ENCODE measurements at regions not wholly inside any gene's neighbourhood (a gene's known extent, or its start where the extent isn't known, plus 50 kb on each side); places are given as distances from the start of the nearest gene placed in this dataset.
"Not testable (repeated sequence)": the region's sequence is repeated elsewhere in the genome, so short reads cannot be mapped to it uniquely, and the experiment has no call there.

GRCh38 chr5:109630093-109630492, 59.6 kb upstream of the MAN2A1 start:
- intact Hi-C loops (cut with DNase I), result no loop called here
- DNase-seq, result no peak

GRCh38 chr5:109628591-109628990, 61.1 kb upstream of the MAN2A1 start:
- intact Hi-C loops (cut with DNase I), result no loop called here
- no peak for DNase-seq

- intact Hi-C loops (cut with DNase I), result not testable (repeated sequence)
These were observed 68.5 kb upstream of the MAN2A1 start for GRCh38 chr5:109621266-109621665.

GRCh38 chr5:109620651-109621050, 69.1 kb upstream of the MAN2A1 start:
- no peak for DNase-seq
- intact Hi-C loops (cut with DNase I), result no loop called here

More at GRCh38 chr5:109621266-109621665, 68.5 kb upstream of the MAN2A1 start:
- not testable (repeated sequence) for DNase-seq

GRCh38 chr5:109619606-109620005, 70.1 kb upstream of the MAN2A1 start:
- intact Hi-C loops (cut with DNase I), result no loop called here
- no peak for DNase-seq

GRCh38 chr5:109619021-109619460, 70.7 kb upstream of the MAN2A1 start:
- intact Hi-C loops (cut with DNase I), result no loop called here

GRCh38 chr5:109614981-109615380, 74.7 kb upstream of the MAN2A1 start:
- DNase-seq, result no peak
- intact Hi-C loops (cut with DNase I), result no loop called here

More at GRCh38 chr5:109619021-109619460, 70.7 kb upstream of the MAN2A1 start:
- no peak for DNase-seq

- DNase-seq, result no peak
- intact Hi-C loops (cut with DNase I), result no loop called here
These were observed 75.4 kb upstream of the MAN2A1 start for GRCh38 chr5:109614301-109614700.

- DNase-seq, result peak; percentile 38 to 95 (median 66)
- intact Hi-C loops (cut with DNase I), result no loop called here
These were observed 77.3 kb upstream of the MAN2A1 start for GRCh38 chr5:109612278-109612905.

- DNase-seq, result no peak
These were observed 78.2 kb upstream of the MAN2A1 start for GRCh38 chr5:109611505-109611904.

GRCh38 chr5:109611061-109611460, 78.7 kb upstream of the MAN2A1 start:
- intact Hi-C loops (cut with DNase I), result no loop called here

More at GRCh38 chr5:109611505-109611904, 78.2 kb upstream of the MAN2A1 start:
- intact Hi-C loops (cut with DNase I), result no loop called here

GRCh38 chr5:109610581-109610980, 79.1 kb upstream of the MAN2A1 start:
- intact Hi-C loops (cut with DNase I), result no loop called here
- no peak for DNase-seq

More at GRCh38 chr5:109611061-109611460, 78.7 kb upstream of the MAN2A1 start:
- no peak for DNase-seq

- DNase-seq, result no peak
- intact Hi-C loops (cut with DNase I), result no loop called here
These were observed 84.5 kb upstream of the MAN2A1 start for GRCh38 chr5:109605207-109605730.

GRCh38 chr5:109604758-109605157, 85.0 kb upstream of the MAN2A1 start:
- intact Hi-C loops (cut with DNase I), result no loop called here
- no peak for DNase-seq

- DNase-seq, result no peak
- intact Hi-C loops (cut with DNase I), result no loop called here
These were observed 88.0 kb upstream of the MAN2A1 start for GRCh38 chr5:109601736-109602135.

GRCh38 chr5:109597893-109598292, 91.8 kb upstream of the MAN2A1 start:
- intact Hi-C loops (cut with DNase I), result no loop called here
- no peak for DNase-seq

- no peak for DNase-seq
- intact Hi-C loops (cut with DNase I), result no loop called here
These were observed 95.5 kb upstream of the MAN2A1 start for GRCh38 chr5:109594217-109594616.

GRCh38 chr5:109590799-109591198, 98.9 kb upstream of the MAN2A1 start:
- no peak for DNase-seq
- intact Hi-C loops (cut with DNase I), result no loop called here

- DNase-seq, result no peak
These were observed 99.7 kb upstream of the MAN2A1 start for GRCh38 chr5:109589986-109590385.

GRCh38 chr5:109589239-109589638, 100.5 kb upstream of the MAN2A1 start:
- intact Hi-C loops (cut with DNase I), result loop anchor here (10.0 kb wide), 1 partner anchor 96 kb away; the partner anchor contains the start of gene MAN2A1

More at GRCh38 chr5:109589986-109590385, 99.7 kb upstream of the MAN2A1 start:
- intact Hi-C loops (cut with DNase I), result loop anchor here (10.0 kb wide), 1 partner anchor 95 kb away; the partner anchor contains the start of gene MAN2A1

GRCh38 chr5:109588281-109589035, 101.3 kb upstream of the MAN2A1 start:
- intact Hi-C loops (cut with DNase I), result loop anchor here (10.0 kb wide), 1 partner anchor 96 kb away; the partner anchor contains the start of gene MAN2A1
- peak in 3 of 10 donors; percentile 52 to 77 (median 56) for DNase-seq

More at GRCh38 chr5:109589239-109589638, 100.5 kb upstream of the MAN2A1 start:
- peak in 1 of 10 donors; percentile 56 for DNase-seq
